Ovary (tissue), 3 donors: ENCODE measurements at regions not wholly inside any gene's neighbourhood (a gene's known extent, or its start where the extent isn't known, plus 50 kb on each side); places are given as distances from the start of the nearest gene placed in this dataset.

Experiments
- CTCF ChIP-seq, 3 donors: fragments of 450-650 bp in 2 of 3; fragments of 200-600 bp in 1 of 3; IDR thresholded peaks; one replicate each; pipeline versions ENCODE4 v1.5.1 to v1.8.0; 2016 to 2022; ENCODE audit warnings: antibody characterized with exemption in 3 of 3, mild to moderate bottlenecking in 1 of 3
- EP300 ChIP-seq: sonication (generic); formaldehyde crosslinking; IDR thresholded peaks from one replicate; pipeline ENCODE4 v1.6.1; 2017; ENCODE audit warnings: antibody characterized with exemption
- POLR2A ChIP-seq: fragments of 450-650 bp; IDR thresholded peaks from one replicate; pipeline ENCODE4 v1.6.1; 2017; ENCODE audit warnings: antibody characterized with exemption, mild to moderate bottlenecking, moderate library complexity
- donor health status: DM: no; HTN: no; CAD: no.

GRCh38 chr7:136657482-136657921, 210.9 kb upstream of the CHRM2 start:
- TF ChIP-seq CTCF (IDR thresholded peaks at IDR 0.05) (no peak), POLR2A (no peak), EP300 (no peak)
